GM23338 (cell line): ENCODE measurements at regions not wholly inside any gene's neighbourhood (a gene's known extent, or its start where the extent isn't known, plus 50 kb on each side); places are given as distances from the start of the nearest gene placed in this dataset.

Experiments used
- ATAC-seq: fragments of 200-7000 bp; cut with Tn5 transposase; 3 replicates; pipeline ENCODE4 v1.9.1; 2020
- DNase-seq: peaks from one replicate; pipeline ENCODE4 v3.0.0-alpha.2; 2015; ENCODE audit warnings: low spot score
- H2AFZ ChIP-seq: fragments of 200-600 bp; sonication (generic); 2 replicates; pipeline ENCODE4 v1.8.0; 2016; ENCODE audit warnings: antibody characterized with exemption, mild to moderate bottlenecking, moderate library complexity
- H3F3A ChIP-seq: fragments of 200-600 bp; sonication (generic); replicated peaks from 2 replicates; pipeline ENCODE4 v1.8.0; 2017; ENCODE audit warnings: antibody characterized with exemption, mixed run types, low read depth
- H3K27ac ChIP-seq: fragments of 200-600 bp; sonication (generic); 2 replicates; pipeline ENCODE4 v1.6.1; 2016; ENCODE audit warnings: low read depth
- H3K27me3 ChIP-seq: fragments of 200-600 bp; sonication (generic); 2 replicates; pipeline ENCODE4 v1.8.0; 2016; ENCODE audit warnings: mild to moderate bottlenecking, mixed run types, moderate library complexity; ENCODE audit not compliant: insufficient read depth
- H3K36me3 ChIP-seq: fragments of 200-600 bp; sonication (generic); 2 replicates; pipeline ENCODE4 v1.8.0; 2016; ENCODE audit warnings: mild to moderate bottlenecking; ENCODE audit not compliant: insufficient read depth
- H3K4me1 ChIP-seq: fragments of 200-600 bp; sonication (generic); 2 replicates; pipeline ENCODE4 v1.8.0; 2016; ENCODE audit warnings: mild to moderate bottlenecking, moderate library complexity; ENCODE audit not compliant: insufficient read depth
- H3K4me2 ChIP-seq: fragments of 200-600 bp; sonication (generic); 2 replicates; pipeline ENCODE4 v1.7.1; 2017; ENCODE audit warnings: mixed run types
- H3K4me3 ChIP-seq: fragments of 200-600 bp; sonication (generic); 2 replicates; pipeline ENCODE4 v1.6.1; 2016; ENCODE audit warnings: mixed run types
- H3K79me2 ChIP-seq: fragments of 200-600 bp; sonication (generic); replicated peaks from 2 replicates; pipeline ENCODE4 v1.8.0; 2017; ENCODE audit warnings: mild to moderate bottlenecking; ENCODE audit not compliant: insufficient read depth
- H3K9me2 ChIP-seq: fragments of 200-600 bp; sonication (generic); 2 replicates; pipeline ENCODE4 v1.8.0; 2017; ENCODE audit not compliant: insufficient read depth
- H4K20me1 ChIP-seq: fragments of 200-600 bp; sonication (generic); replicated peaks from 2 replicates; pipeline ENCODE4 v1.8.0; 2017; ENCODE audit warnings: mild to moderate bottlenecking; ENCODE audit not compliant: insufficient read depth
- H3K27ac Mint-ChIP-seq: 2 replicates; pipeline ENCODE4 v1.8.0; 2020; ENCODE audit warnings: inconsistent platforms, mild to moderate bottlenecking, moderate library complexity, mixed read lengths
- H3K27me3 Mint-ChIP-seq: 3 replicates; pipeline ENCODE4 v1.8.0; 2022; ENCODE audit warnings: low read depth, mild to moderate bottlenecking, moderate library complexity, mixed read lengths, inconsistent platforms; ENCODE audit not compliant: insufficient read depth, poor library complexity
- H3K36me3 Mint-ChIP-seq: 3 replicates; pipeline ENCODE4 v1.8.0; 2021; ENCODE audit warnings: low read depth, mild to moderate bottlenecking, inconsistent platforms, moderate library complexity, mixed read lengths
- H3K4me1 Mint-ChIP-seq: 3 replicates; pipeline ENCODE4 v1.8.0; 2020; ENCODE audit warnings: mild to moderate bottlenecking, inconsistent platforms, mixed read lengths
- H3K4me3 Mint-ChIP-seq: 3 replicates; pipeline ENCODE4 v1.8.0; 2021; ENCODE audit warnings: moderate library complexity, mild to moderate bottlenecking, inconsistent platforms, mixed read lengths
- H3K9me3 Mint-ChIP-seq: 3 replicates; pipeline ENCODE4 v1.8.0; 2020; ENCODE audit warnings: moderate library complexity, mild to moderate bottlenecking, inconsistent platforms, mixed read lengths
- CREB1 ChIP-seq: fragments of 250-450 bp; sonication (Bioruptor Pico); IDR thresholded peaks from 2 replicates; pipeline ENCODE4 v1.5.0; 2020; ENCODE audit warnings: low read depth, mild to moderate bottlenecking, moderate library complexity
- CTCF ChIP-seq, 2 experiments: fragments of 200-600 bp in 1 of 2; sonication (generic) in 1 of 2; conservative IDR thresholded peaks; 2 replicates each; pipeline versions ENCODE4 v1.5.1 to v1.6.1; 2016 to 2017; ENCODE audit warnings: antibody characterized with exemption in 2 of 2, low read depth in 2 of 2, mild to moderate bottlenecking in 2 of 2, moderate library complexity in 1 of 2
- ETS1 ChIP-seq: IDR thresholded peaks from 2 replicates; pipeline ENCODE4 v1.6.1; 2016; ENCODE audit warnings: antibody characterized with exemption
- EZH2 ChIP-seq: fragments of 200-600 bp; sonication (generic); IDR thresholded peaks from one replicate; pipeline ENCODE4 v1.8.0; 2017; ENCODE audit warnings: antibody characterized with exemption, mild to moderate bottlenecking, low read depth; ENCODE audit not compliant: unreplicated experiment
- EZH2phosphoT487 ChIP-seq: fragments of 200-600 bp; sonication (generic); IDR thresholded peaks from one replicate; pipeline ENCODE4 v1.8.1; 2018; ENCODE audit warnings: antibody characterized with exemption; ENCODE audit not compliant: unreplicated experiment
- JUNB ChIP-seq: IDR thresholded peaks from one replicate; pipeline ENCODE4 v1.6.1; 2016; ENCODE audit warnings: antibody characterized with exemption; ENCODE audit not compliant: unreplicated experiment
- NANOG ChIP-seq: IDR thresholded peaks from 2 replicates; pipeline ENCODE4 v1.6.1; 2016; ENCODE audit warnings: antibody characterized with exemption, borderline replicate concordance
- POLR2AphosphoS5 ChIP-seq: IDR thresholded peaks from 2 replicates; pipeline ENCODE4 v1.6.1; 2016; ENCODE audit warnings: antibody characterized with exemption, low read depth
- REST ChIP-seq: IDR thresholded peaks from one replicate; pipeline ENCODE4 v1.6.1; 2018; ENCODE audit warnings: antibody characterized with exemption; ENCODE audit not compliant: unreplicated experiment
- STAT1 ChIP-seq: IDR thresholded peaks from one replicate; pipeline ENCODE4 v1.6.1; 2016; ENCODE audit warnings: antibody characterized with exemption; ENCODE audit not compliant: unreplicated experiment
- ZNF114 ChIP-seq: fragments of 250-450 bp; sonication (Bioruptor Pico); IDR thresholded peaks from 2 replicates; pipeline ENCODE4 v1.5.0; 2020; ENCODE audit warnings: mild to moderate bottlenecking, moderate library complexity
- ZNF331 ChIP-seq: fragments of 250-450 bp; sonication (Bioruptor Pico); IDR thresholded peaks from 2 replicates; pipeline ENCODE4 v1.5.0; 2020; ENCODE audit warnings: low read depth, mild to moderate bottlenecking, moderate library complexity
- ZNF462 ChIP-seq: fragments of 250-450 bp; sonication (Bioruptor Pico); IDR thresholded peaks from 2 replicates; pipeline ENCODE4 v1.5.0; 2020; ENCODE audit warnings: mild to moderate bottlenecking, moderate library complexity

- TF ChIP-seq STAT1 (no peak), ETS1 (no peak), REST (no peak), POLR2AphosphoS5 (no peak), CREB1 (CRISPR knock-in tag) (no peak), EZH2 (no peak), ZNF462 (no peak), EZH2phosphoT487 (no peak), ZNF114 (CRISPR knock-in tag) (no peak), JUNB (no peak), CTCF (conservative IDR thresholded peaks at IDR 0.05; ENCODE audit: low read depth in 2 of 2) (no peak), ZNF331 (CRISPR knock-in tag) (no peak), NANOG (no peak)
- no peak overlapping the region for H3K4me3 Mint-ChIP-seq
- Histone ChIP-seq H2AFZ (no peak overlapping the region), H3K36me3 (no peaks in the 10 kb centered on the region), H3K27me3 (no peaks in the 10 kb centered on the region), H3K4me3 (no peak overlapping the region), H3K4me1 (no peaks in the 10 kb centered on the region), H3K27ac (no peak overlapping the region), H3K4me2 (no peak overlapping the region), H3K9me2 (no peaks in the 10 kb centered on the region), H3K79me2 (no peaks in the 10 kb centered on the region), H4K20me1 (no peaks in the 10 kb centered on the region), H3F3A (no peaks in the 10 kb centered on the region)
- no peak for DNase-seq
- no peak overlapping the region for H3K27ac Mint-ChIP-seq
- H3K4me1 Mint-ChIP-seq = peaks cover 2% of the 10 kb centered on the region; the same call in 1 of the 3 replicates
- H3K27me3 Mint-ChIP-seq = no peaks in the 10 kb centered on the region
- no peaks in the 10 kb centered on the region; the same call in 1 of the 3 replicates for H3K9me3 Mint-ChIP-seq
- no peaks in the 10 kb centered on the region for H3K36me3 Mint-ChIP-seq
- no peak for ATAC-seq
These were observed 430.1 kb upstream of the ESRRG start for GRCh38 chr1:217153361-217153760.
